Smooth muscle cell (in vitro differentiated cells): ENCODE measurements at regions not wholly inside any gene's neighbourhood (a gene's known extent, or its start where the extent isn't known, plus 50 kb on each side); places are given as distances from the start of the nearest gene placed in this dataset.

Source experiments
- DNase-seq: peaks from one replicate; lab custom pipeline; 2025; ENCODE audit not compliant: unreplicated experiment; lab: John Stamatoyannopoulos, UW
- H2AFZ ChIP-seq: fragments of 200-600 bp; sonication (generic); 2 replicates; pipeline ENCODE4 v1.6.0; 2016; ENCODE audit warnings: antibody characterized with exemption, low read depth, mild to moderate bottlenecking
- H3F3A ChIP-seq: fragments of 200-600 bp; sonication (generic); 2 replicates; pipeline ENCODE4 v1.6.0; 2017; ENCODE audit warnings: antibody characterized with exemption, low read depth
- H3K27ac ChIP-seq: fragments of 200-600 bp; sonication (generic); 2 replicates; pipeline ENCODE4 v1.5.1; 2016; ENCODE audit warnings: low read depth, mild to moderate bottlenecking
- H3K27me3 ChIP-seq: fragments of 200-600 bp; sonication (generic); 2 replicates; pipeline ENCODE4 v1.6.1; 2016; ENCODE audit warnings: low read depth, mild to moderate bottlenecking
- H3K36me3 ChIP-seq: fragments of 200-600 bp; sonication (generic); 2 replicates; pipeline ENCODE4 v1.5.1; 2016; ENCODE audit warnings: low read depth
- H3K4me1 ChIP-seq: fragments of 200-600 bp; sonication (generic); 2 replicates; pipeline ENCODE4 v1.5.1; 2016; ENCODE audit warnings: low read depth
- H3K4me2 ChIP-seq: fragments of 200-600 bp; sonication (generic); 2 replicates; pipeline ENCODE4 v1.6.0; 2016; ENCODE audit warnings: mild to moderate bottlenecking
- H3K4me3 ChIP-seq: fragments of 200-600 bp; sonication (generic); 2 replicates; pipeline ENCODE4 v1.5.1; 2016; ENCODE audit warnings: mild to moderate bottlenecking
- H3K79me2 ChIP-seq: fragments of 200-600 bp; sonication (generic); 2 replicates; pipeline ENCODE4 v1.6.0; 2016; ENCODE audit warnings: low read depth, mild to moderate bottlenecking
- H3K9ac ChIP-seq: fragments of 200-600 bp; sonication (generic); 2 replicates; pipeline ENCODE4 v1.6.0; 2016; ENCODE audit warnings: low read depth
- H3K9me3 ChIP-seq: fragments of 200-600 bp; sonication (generic); replicated peaks from 2 replicates; pipeline ENCODE4 v1.5.1; 2016; ENCODE audit warnings: low read depth
- H4K20me1 ChIP-seq: fragments of 200-600 bp; sonication (generic); 2 replicates; pipeline ENCODE4 v1.6.0; 2016; ENCODE audit warnings: low read depth
- CTCF ChIP-seq: fragments of 200-600 bp; sonication (generic); IDR thresholded peaks from 2 replicates; pipeline ENCODE4 v1.5.1; 2017; ENCODE audit warnings: borderline replicate concordance, mild to moderate bottlenecking, antibody characterized with exemption; ENCODE audit not compliant: insufficient read depth, poor library complexity, severe bottlenecking
- WGBS: methylation state at CpG from one replicate; pipeline ENCODE4 v1.1.7; 2016; ENCODE audit warnings: low lambda C conversion rate; 5-methylcytosine and 5-hydroxymethylcytosine counted together

- TF ChIP-seq CTCF = no peak
- no peak overlapping the region for H3K4me2 ChIP-seq
- no peaks in the 10 kb centered on the region for H3F3A ChIP-seq
- H3K9me3 ChIP-seq = no peaks in the 10 kb centered on the region
- H3K9ac ChIP-seq = no peak overlapping the region
- no peaks in the 10 kb centered on the region for H4K20me1 ChIP-seq
- H3K36me3 ChIP-seq = no peaks in the 10 kb centered on the region
- 96% methylated on average over 1 of the region's 1 CpG for WGBS
- no peaks in the 10 kb centered on the region for H3K79me2 ChIP-seq
- H3K27ac ChIP-seq = no peak overlapping the region
- no peak overlapping the region for H3K4me3 ChIP-seq
- no peak overlapping the region for H2AFZ ChIP-seq
- H3K4me1 ChIP-seq = no peaks in the 10 kb centered on the region
- no peak for DNase-seq
- no peaks in the 10 kb centered on the region for H3K27me3 ChIP-seq
Measured at GRCh38 chr2:220833446-220833845, 738.7 kb downstream of the EPHA4 start.

GRCh38 chr2:220835583-220835982 lies 736.5 kb downstream of the EPHA4 start:
- Histone ChIP-seq H3K79me2 (no peaks in the 10 kb centered on the region), H2AFZ (no peak overlapping the region), H3K4me1 (no peaks in the 10 kb centered on the region), H3K27ac (no peak overlapping the region), H3K4me2 (no peak overlapping the region), H3K9ac (no peak overlapping the region), H3K4me3 (no peak overlapping the region), H3F3A (no peaks in the 10 kb centered on the region), H4K20me1 (no peaks in the 10 kb centered on the region), H3K36me3 (no peaks in the 10 kb centered on the region), H3K9me3 (no peaks in the 10 kb centered on the region), H3K27me3 (peaks cover 8% of the 10 kb centered on the region)
- WGBS = 82% methylated on average over 5 of the region's 5 CpGs
- DNase-seq = no peak
- TF ChIP-seq CTCF = no peak

- Histone ChIP-seq H3K4me3 (no peak overlapping the region), H4K20me1 (no peaks in the 10 kb centered on the region), H2AFZ (no peak overlapping the region), H3K9me3 (no peaks in the 10 kb centered on the region), H3K27ac (no peak overlapping the region), H3K4me2 (no peak overlapping the region), H3K9ac (no peak overlapping the region), H3K27me3 (peaks cover 8% of the 10 kb centered on the region), H3F3A (no peaks in the 10 kb centered on the region), H3K36me3 (no peaks in the 10 kb centered on the region), H3K4me1 (no peaks in the 10 kb centered on the region), H3K79me2 (no peaks in the 10 kb centered on the region)
- no peak for DNase-seq
- 85% methylated on average over 2 of the region's 2 CpGs for WGBS
- no peak for TF ChIP-seq CTCF
Measured at GRCh38 chr2:220837226-220837625, 734.9 kb downstream of the EPHA4 start.

- no peak overlapping the region for H2AFZ ChIP-seq
- no peak overlapping the region for H3K27ac ChIP-seq
- H3K4me3 ChIP-seq = no peak overlapping the region
- no peaks in the 10 kb centered on the region for H3K9me3 ChIP-seq
- no peak for DNase-seq
- no peaks in the 10 kb centered on the region for H3K36me3 ChIP-seq
- TF ChIP-seq CTCF = no peak
- no peaks in the 10 kb centered on the region for H4K20me1 ChIP-seq
- no peaks in the 10 kb centered on the region for H3K4me1 ChIP-seq
- no peaks in the 10 kb centered on the region for H3K79me2 ChIP-seq
- H3K4me2 ChIP-seq = no peak overlapping the region
- H3K9ac ChIP-seq = no peak overlapping the region
- WGBS = 89% methylated on average over 4 of the region's 4 CpGs
- H3K27me3 ChIP-seq = peaks cover 8% of the 10 kb centered on the region
- H3F3A ChIP-seq = peaks cover 7% of the 10 kb centered on the region
Measured at GRCh38 chr2:220842901-220843665, 729.0 kb downstream of the EPHA4 start.
